Kidney tubule cell (primary cell): ENCODE measurements at regions not wholly inside any gene's neighbourhood (a gene's known extent, or its start where the extent isn't known, plus 50 kb on each side); places are given as distances from the start of the nearest gene placed in this dataset.
"Not testable (repeated sequence)": the region's sequence is repeated elsewhere in the genome, so short reads cannot be mapped to it uniquely, and the experiment has no call there.

Experiments
- DNase-seq: peaks from one replicate; pipeline ENCODE4 v3.0.0-alpha.2; 2018; ENCODE audit warnings: low spot score

GRCh38 chr17:63293323-63294075, 152.6 kb downstream of the CYB561 start:
- peak; percentile 41 for DNase-seq

- no peak for DNase-seq
Observed at GRCh38 chr17:63294776-63295175, 151.3 kb downstream of the CYB561 start.

- peak; percentile 17 for DNase-seq
Observed at GRCh38 chr17:63295288-63295687, 150.8 kb downstream of the CYB561 start.

DNA sequence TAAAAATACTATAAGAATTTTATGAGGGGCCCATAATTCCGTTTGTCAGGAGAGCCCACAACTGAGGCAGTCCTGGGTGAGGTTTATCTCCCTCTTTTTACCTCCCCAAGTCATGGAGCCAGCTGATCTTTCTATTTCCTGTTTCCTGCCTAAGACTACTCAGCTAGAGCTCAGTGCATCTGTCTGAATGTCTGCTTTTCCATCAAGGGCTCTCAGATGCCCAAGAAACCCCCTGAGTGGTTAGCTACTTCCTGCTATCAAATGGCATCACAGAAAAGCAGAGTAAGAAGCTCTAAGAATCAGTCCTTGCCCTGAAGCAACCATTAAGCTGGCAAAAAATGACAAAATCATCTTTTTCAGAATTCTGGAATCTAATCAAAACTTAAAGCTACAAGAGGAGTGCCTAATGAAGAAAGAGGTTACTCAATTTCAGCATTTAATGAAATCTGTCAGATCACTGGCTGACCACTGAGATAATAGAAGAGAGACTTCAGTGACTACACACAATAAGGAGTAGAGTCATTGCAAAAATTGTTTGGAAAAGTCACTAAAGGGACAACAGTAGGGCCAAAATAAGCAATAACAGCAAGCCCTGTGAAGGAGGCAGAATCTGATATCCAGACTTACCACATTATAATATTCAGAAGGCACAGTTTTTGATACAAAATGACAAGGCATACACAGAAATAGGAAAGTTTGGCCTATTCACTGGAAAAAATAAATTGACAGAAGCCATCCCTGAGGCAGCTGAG, 150.1 kb downstream of the CYB561 start:
- no peak for DNase-seq

GRCh38 chr17:63298916-63299315, 147.2 kb downstream of the CYB561 start:
- DNase-seq: not testable (repeated sequence)

- no peak for DNase-seq
Observed at GRCh38 chr17:63304704-63305261, 141.3 kb downstream of the CYB561 start.

DNA sequence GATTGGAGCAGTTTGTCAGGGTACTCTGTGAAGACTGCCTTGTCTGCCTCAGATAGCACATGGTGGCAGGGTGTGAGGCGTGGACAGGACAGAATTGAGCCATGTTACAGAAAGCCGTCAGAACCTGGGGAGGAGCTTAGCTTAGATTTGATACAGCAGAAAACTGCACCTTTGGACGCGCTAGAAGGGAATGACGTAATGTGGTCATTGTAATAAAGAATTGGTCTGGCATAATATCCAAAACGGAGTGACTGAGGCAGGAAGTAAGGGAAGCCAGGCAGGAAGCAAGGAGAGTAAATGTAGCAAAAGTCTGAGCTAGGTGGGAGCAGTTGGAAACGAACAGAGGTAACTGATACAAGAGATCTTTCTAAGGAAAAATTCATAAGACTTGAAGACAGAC, 140.2 kb downstream of the CYB561 start:
- no peak for DNase-seq

DNA sequence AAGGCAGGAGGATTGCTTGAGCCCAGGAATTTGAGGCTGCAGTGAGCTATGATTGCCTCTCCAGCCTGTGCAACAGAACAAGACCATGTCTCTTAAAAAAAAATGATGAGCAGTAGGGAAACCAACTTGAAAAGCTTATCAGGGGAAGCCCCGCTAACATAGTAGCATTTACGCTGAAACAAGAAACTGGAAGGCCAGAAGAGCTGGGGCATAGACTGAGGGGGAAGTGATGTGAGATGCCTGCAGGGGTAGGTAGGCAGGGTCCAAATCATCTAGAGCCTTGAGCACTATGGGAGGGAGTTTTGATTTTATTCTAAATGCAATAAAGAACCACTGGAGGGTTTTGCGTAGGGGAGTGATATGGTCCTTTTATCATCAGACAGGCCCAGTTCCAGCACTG, 139.3 kb downstream of the CYB561 start:
- no peak for DNase-seq

DNA sequence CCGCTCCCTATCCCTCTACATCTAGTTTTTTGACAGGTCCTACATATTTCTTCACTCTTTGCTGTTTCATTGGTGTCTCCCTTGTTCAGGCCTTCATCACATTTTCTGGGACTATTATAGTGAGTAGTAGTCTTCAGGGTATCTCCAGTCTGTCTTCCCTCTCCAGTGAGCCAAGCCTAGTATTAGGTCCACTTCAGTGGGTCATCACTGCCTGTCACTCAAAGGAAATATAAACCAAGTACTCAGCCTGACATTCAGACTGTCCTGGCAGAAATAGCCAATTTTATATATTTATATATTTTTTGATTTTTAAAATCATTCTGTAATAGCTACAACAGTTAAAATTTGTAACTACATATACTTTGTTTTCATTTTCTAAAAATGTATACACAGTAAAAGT, 137.8 kb downstream of the CYB561 start:
- no peak for DNase-seq

DNA sequence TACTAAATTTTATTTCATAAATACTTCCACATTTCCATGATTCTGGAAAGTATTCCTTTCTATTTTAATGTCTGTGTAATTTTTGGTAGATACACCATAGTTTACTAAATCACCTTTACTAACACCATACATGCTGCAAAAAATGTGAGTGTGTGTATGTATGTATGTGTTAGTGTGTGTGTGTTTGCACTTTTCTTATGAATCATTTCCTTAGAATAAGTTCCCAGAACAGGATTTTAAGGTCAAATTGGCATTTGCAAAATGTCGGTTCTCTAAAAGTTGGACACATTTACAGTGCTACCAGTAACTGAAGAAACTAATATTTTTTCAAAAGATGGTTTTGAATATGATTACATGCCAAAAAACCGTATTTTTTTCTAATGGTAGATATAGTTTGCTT, 137.1 kb downstream of the CYB561 start:
- DNase-seq: no peak

- DNase-seq: no peak
Observed at GRCh38 chr17:63311416-63311937, 134.6 kb downstream of the CYB561 start.

DNA sequence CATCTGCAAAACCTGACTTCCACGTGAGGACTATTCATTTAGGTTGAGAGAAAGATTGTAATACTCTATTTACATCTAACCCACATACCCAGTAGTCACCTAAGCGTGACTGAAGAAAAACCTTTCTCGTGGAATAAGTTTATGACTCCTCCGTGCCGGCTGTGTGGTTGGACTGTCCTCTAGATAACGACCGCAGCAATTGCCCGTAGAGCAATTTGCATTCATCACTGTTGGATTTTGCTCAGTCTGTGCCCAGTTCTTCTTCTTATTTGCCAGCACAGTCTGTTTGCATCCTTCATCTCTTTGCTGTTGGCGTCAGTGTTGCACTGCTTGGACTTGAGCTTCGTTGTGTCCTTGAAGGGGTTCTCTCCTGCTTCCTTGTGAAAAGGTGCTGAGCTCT, 131.3 kb downstream of the CYB561 start:
- peak; percentile 27 for DNase-seq

GRCh38 chr17:63316100-63316499, 130.0 kb downstream of the CYB561 start:
- DNase-seq: no peak

- DNase-seq: no peak
Observed at GRCh38 chr17:63317166-63317840, 128.8 kb downstream of the CYB561 start.

GRCh38 chr17:63325808-63326207, 120.3 kb downstream of the CYB561 start:
- no peak for DNase-seq

- DNase-seq: no peak
Observed at GRCh38 chr17:63329876-63330275, 116.2 kb downstream of the CYB561 start.

DNA sequence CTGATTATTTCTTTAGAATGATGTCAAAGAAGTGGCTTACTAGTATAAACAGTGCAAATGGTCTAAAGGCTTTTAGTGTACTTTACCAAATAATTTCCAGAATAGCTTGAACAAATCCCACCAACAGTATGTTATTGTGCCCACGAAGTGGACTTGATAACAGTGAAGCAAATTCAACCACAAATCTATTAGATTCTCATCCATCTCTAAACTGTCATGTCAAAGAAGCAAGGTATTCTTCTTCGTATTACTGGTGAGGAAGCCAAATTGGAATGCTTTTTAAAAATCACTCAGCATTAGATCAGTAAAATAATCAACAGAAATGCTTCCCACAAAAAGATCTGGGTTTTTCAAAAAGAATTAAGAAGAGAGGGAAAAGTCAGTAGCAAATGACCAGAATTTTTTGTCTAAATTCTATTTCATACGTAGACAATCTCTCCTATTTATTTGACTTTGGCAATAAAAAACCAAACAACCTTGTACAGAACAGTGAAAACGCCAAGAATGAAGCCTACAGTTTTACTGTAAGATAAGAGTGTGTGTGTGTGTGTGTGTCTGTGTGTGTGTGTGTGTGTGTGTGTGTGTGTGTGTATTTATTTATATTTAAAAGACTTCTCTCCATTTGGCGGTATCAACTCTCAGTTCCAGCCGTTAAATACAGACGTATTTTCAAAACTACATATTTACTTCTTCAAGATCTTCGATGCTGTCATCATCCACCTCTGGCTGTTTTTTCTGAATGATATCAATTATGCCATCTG, 114.6 kb downstream of the CYB561 start:
- DNase-seq: no peak

GRCh38 chr17:63332286-63332685, 113.8 kb downstream of the CYB561 start:
- DNase-seq: no peak

GRCh38 chr17:63333869-63334268, 112.2 kb downstream of the CYB561 start:
- no peak for DNase-seq

DNA sequence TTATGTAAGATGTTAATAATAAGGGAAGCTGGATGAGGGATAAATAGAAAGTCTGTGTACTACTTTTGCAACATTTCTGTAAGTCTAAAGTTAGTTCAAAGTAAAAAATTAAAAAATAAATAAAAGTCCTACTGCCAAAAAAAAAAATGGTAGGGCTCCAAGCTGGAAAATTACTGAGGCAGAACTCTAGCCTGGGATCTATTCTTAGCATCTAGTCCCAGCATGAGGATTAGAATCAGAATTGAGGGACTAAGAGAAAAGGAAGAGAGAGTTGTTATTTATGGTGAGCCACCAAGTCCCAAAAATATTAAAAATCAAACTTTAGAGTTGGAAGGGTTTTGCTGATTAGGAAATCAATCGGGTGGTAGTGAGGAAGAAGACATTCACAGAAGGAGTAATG, 110.3 kb downstream of the CYB561 start:
- no peak for DNase-seq

GRCh38 chr17:63337579-63337978, 108.5 kb downstream of the CYB561 start:
- DNase-seq: no peak

- DNase-seq: no peak
Observed at GRCh38 chr17:63338272-63338671, 107.8 kb downstream of the CYB561 start.
